ENCODE measurements at regions not wholly inside any gene's neighbourhood (a gene's known extent, or its start where the extent isn't known, plus 50 kb on each side); places are given as distances from the start of the nearest gene placed in this dataset.
"Not testable (repeated sequence)": the region's sequence is repeated elsewhere in the genome, so short reads cannot be mapped to it uniquely, and the experiment has no call there.

DNA sequence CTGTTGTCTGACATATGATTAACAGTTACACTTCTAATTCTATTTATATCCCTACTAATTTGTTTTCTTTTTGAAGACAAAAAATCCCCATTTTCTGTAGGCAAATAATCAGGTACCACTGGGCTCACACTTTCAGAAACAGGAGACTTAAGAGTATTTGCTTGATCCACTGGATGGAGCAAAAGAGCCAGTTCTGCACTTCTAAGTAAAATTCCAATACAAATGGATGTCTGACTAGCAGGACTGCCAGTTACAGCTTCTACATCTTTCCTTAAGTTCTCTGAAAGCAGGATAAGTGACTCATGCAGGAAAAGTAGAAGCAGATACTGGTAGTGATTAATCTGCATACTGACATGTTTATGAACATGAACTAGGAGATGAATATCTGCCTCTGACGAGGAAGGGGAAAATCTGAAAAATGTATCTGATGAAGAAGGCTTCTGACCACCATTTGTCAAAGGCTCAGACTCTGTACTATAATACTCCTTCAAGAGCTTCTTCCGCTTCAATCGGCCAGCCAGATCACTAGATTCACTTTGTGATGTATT is 73.8 kb upstream of the ANKS1B start:
- H3K9me3 Mint-ChIP-seq: no peaks in the 10 kb centered on the region
- Histone ChIP-seq H4K20me1 (ENCODE audit: low read depth) (no peaks in the 10 kb centered on the region), H3K9me3 (ENCODE audit: low read depth) (no peaks in the 10 kb centered on the region), H3K4me1 (no peaks in the 10 kb centered on the region), H3K27me3 (no peaks in the 10 kb centered on the region), H2AFZ (replicated peaks) (no peak overlapping the region), H3K4me2 (no peak overlapping the region), H3K4me3 (no peak overlapping the region), H3K36me3 (no peaks in the 10 kb centered on the region), H3F3A (ENCODE audit: low read depth) (no peaks in the 10 kb centered on the region), H3K79me2 (ENCODE audit: low read depth) (no peaks in the 10 kb centered on the region), H3K27ac (no peak overlapping the region), H3K9ac (no peak overlapping the region)
- no peak overlapping the region for H3K4me3 Mint-ChIP-seq
- no peaks in the 10 kb centered on the region for H3K27me3 Mint-ChIP-seq (ENCODE audit: insufficient read depth, low read depth)
- no peaks in the 10 kb centered on the region for H3K4me1 Mint-ChIP-seq
- H3K27ac Mint-ChIP-seq: no peak overlapping the region
- peaks cover 22% of the 10 kb centered on the region for H3K36me3 Mint-ChIP-seq
- TF ChIP-seq EZH2 (IDR thresholded peaks at IDR 0.05) (no peak), EZH2phosphoT487 (IDR thresholded peaks at IDR 0.05) (no peak)
- TF ChIP-seq, protein P1, sequence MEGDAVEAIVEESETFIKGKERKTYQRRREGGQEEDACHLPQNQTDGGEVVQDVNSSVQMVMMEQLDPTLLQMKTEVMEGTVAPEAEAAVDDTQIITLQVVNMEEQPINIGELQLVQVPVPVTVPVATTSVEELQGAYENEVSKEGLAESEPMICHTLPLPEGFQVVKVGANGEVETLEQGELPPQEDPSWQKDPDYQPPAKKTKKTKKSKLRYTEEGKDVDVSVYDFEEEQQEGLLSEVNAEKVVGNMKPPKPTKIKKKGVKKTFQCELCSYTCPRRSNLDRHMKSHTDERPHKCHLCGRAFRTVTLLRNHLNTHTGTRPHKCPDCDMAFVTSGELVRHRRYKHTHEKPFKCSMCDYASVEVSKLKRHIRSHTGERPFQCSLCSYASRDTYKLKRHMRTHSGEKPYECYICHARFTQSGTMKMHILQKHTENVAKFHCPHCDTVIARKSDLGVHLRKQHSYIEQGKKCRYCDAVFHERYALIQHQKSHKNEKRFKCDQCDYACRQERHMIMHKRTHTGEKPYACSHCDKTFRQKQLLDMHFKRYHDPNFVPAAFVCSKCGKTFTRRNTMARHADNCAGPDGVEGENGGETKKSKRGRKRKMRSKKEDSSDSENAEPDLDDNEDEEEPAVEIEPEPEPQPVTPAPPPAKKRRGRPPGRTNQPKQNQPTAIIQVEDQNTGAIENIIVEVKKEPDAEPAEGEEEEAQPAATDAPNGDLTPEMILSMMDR (IDR thresholded peaks at IDR 0.05): no peak
- no peak for DNase-seq (ENCODE audit: low spot score)

DNA sequence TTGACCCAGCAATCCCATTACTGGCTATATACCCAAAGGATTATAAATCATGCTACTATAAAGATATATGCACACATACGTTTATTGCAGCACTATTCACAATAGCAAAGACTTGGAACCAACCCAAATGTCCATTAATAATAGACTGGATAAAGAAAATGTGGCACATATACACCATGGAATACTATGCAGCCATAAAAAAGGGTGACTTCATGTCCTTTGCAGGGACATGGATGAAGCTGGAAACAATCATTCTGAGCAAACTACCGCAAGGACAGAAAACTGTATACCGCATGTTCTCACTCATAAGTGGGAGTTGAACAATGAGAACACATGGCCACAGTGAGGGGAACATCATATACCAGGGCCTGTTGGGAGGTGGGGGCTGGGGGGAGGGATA is 61.5 kb upstream of the ANKS1B start:
- not testable (repeated sequence) for H3K9me3 Mint-ChIP-seq; H3K9me3 ChIP-seq (ENCODE audit: low read depth); H3K9ac ChIP-seq; H3K79me2 ChIP-seq (ENCODE audit: low read depth); H3K27ac ChIP-seq; H3K27me3 ChIP-seq; H3F3A ChIP-seq (ENCODE audit: low read depth); H3K4me3 Mint-ChIP-seq; H3K4me2 ChIP-seq; H3K27me3 Mint-ChIP-seq (ENCODE audit: insufficient read depth, low read depth); H4K20me1 ChIP-seq (ENCODE audit: low read depth); DNase-seq (ENCODE audit: low spot score); H2AFZ ChIP-seq (replicated peaks); H3K27ac Mint-ChIP-seq; H3K4me1 ChIP-seq; H3K4me1 Mint-ChIP-seq; H3K4me3 ChIP-seq; H3K36me3 ChIP-seq
- peaks cover 36% of the 10 kb centered on the region for H3K36me3 Mint-ChIP-seq

DNA sequence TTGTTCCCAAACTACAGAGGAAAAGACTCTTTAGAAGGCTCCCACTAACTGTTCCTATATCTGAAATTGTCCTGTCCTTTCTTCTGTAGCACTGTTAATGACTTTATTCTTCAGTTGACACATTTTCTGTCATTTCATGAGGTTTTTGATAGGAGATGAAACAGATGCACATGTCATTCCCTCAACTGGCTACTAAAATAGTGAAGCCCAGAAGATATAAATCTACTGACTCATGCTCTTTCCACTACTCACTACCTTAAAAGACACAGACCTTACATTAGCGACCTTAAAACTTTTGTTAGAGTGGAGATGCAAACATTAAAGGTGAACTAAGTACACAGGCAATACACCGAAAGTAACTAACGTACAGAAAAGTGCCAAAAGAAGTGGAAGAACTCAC is 59.5 kb upstream of the ANKS1B start:
- TF ChIP-seq, protein P1 (IDR thresholded peaks at IDR 0.05): no peak
- no peak for TF ChIP-seq EZH2 (IDR thresholded peaks at IDR 0.05)
- TF ChIP-seq EZH2phosphoT487 (IDR thresholded peaks at IDR 0.05): no peak
- H3K4me2 ChIP-seq: no peak overlapping the region
- Mint-ChIP-seq H3K4me3 (no peak overlapping the region), H3K27ac (no peak overlapping the region), H3K36me3 (peaks cover 40% of the 10 kb centered on the region), H3K9me3 (no peaks in the 10 kb centered on the region), H3K27me3 (ENCODE audit: insufficient read depth, low read depth) (no peaks in the 10 kb centered on the region), H3K4me1 (no peaks in the 10 kb centered on the region)
- H3K9me3 ChIP-seq (ENCODE audit: low read depth): no peaks in the 10 kb centered on the region
- no peak overlapping the region for H3K9ac ChIP-seq
- no peaks in the 10 kb centered on the region for H3F3A ChIP-seq (ENCODE audit: low read depth)
- no peak overlapping the region for H3K4me3 ChIP-seq
- peaks cover 6% of the 10 kb centered on the region for H3K36me3 ChIP-seq
- no peak overlapping the region for H3K27ac ChIP-seq
- no peaks in the 10 kb centered on the region for H4K20me1 ChIP-seq (ENCODE audit: low read depth)
- H2AFZ ChIP-seq (replicated peaks): no peak overlapping the region
- no peaks in the 10 kb centered on the region for H3K4me1 ChIP-seq
- no peaks in the 10 kb centered on the region for H3K27me3 ChIP-seq
- H3K79me2 ChIP-seq (ENCODE audit: low read depth): no peaks in the 10 kb centered on the region
- no peak for DNase-seq (ENCODE audit: low spot score)

DNA sequence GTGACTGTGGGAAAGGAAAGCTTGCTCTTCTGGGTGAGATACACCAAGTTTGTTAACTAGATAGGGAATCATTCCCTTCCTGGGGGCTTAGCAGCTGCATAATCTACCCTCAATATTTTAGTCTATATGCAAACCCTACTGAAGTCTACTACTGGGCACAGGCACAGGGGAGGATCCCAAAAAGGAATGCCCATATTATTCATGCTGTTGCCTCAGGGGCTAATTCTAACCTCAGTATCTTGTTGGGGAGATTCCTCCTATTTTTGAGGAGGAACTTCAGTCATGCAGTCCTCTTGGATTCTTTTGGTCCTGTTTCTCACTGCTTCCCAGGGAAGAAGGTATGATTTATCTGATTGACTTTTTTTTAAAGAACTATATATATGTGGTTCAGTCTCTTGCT is 58.9 kb upstream of the ANKS1B start:
- TF ChIP-seq EZH2phosphoT487 (IDR thresholded peaks at IDR 0.05): no peak
- TF ChIP-seq, protein P1 (IDR thresholded peaks at IDR 0.05): no peak
- no peak for TF ChIP-seq EZH2 (IDR thresholded peaks at IDR 0.05)

More for the DNA sequence above, 58.9 kb upstream of the ANKS1B start:
- Histone ChIP-seq H3K4me3 (no peak overlapping the region), H3F3A (ENCODE audit: low read depth) (no peaks in the 10 kb centered on the region), H3K36me3 (peaks cover 6% of the 10 kb centered on the region), H2AFZ (replicated peaks) (no peak overlapping the region), H3K4me1 (no peaks in the 10 kb centered on the region), H3K4me2 (no peak overlapping the region), H3K27me3 (no peaks in the 10 kb centered on the region), H3K79me2 (ENCODE audit: low read depth) (no peaks in the 10 kb centered on the region), H4K20me1 (ENCODE audit: low read depth) (no peaks in the 10 kb centered on the region), H3K9ac (no peak overlapping the region), H3K27ac (no peak overlapping the region), H3K9me3 (ENCODE audit: low read depth) (no peaks in the 10 kb centered on the region)
- H3K4me1 Mint-ChIP-seq: no peaks in the 10 kb centered on the region
- no peaks in the 10 kb centered on the region for H3K27me3 Mint-ChIP-seq (ENCODE audit: insufficient read depth, low read depth)
- H3K4me3 Mint-ChIP-seq: no peak overlapping the region
- H3K36me3 Mint-ChIP-seq: peaks cover 43% of the 10 kb centered on the region
- no peak for DNase-seq (ENCODE audit: low spot score)
- H3K27ac Mint-ChIP-seq: no peak overlapping the region
- no peaks in the 10 kb centered on the region for H3K9me3 Mint-ChIP-seq

Data from neural progenitor cell (in vitro differentiated cells).